GM23338 (cell line): ENCODE measurements at regions not wholly inside any gene's neighbourhood (a gene's known extent, or its start where the extent isn't known, plus 50 kb on each side); places are given as distances from the start of the nearest gene placed in this dataset.

ENCODE experiments used
- ATAC-seq: fragments of 200-7000 bp; cut with Tn5 transposase; 3 replicates; pipeline ENCODE4 v1.9.1; 2020
- DNase-seq: peaks from one replicate; pipeline ENCODE4 v3.0.0-alpha.2; 2015; ENCODE audit warnings: low spot score
- H2AFZ ChIP-seq: fragments of 200-600 bp; sonication (generic); 2 replicates; pipeline ENCODE4 v1.8.0; 2016; ENCODE audit warnings: antibody characterized with exemption, mild to moderate bottlenecking, moderate library complexity
- H3F3A ChIP-seq: fragments of 200-600 bp; sonication (generic); replicated peaks from 2 replicates; pipeline ENCODE4 v1.8.0; 2017; ENCODE audit warnings: antibody characterized with exemption, mixed run types, low read depth
- H3K27ac ChIP-seq: fragments of 200-600 bp; sonication (generic); 2 replicates; pipeline ENCODE4 v1.6.1; 2016; ENCODE audit warnings: low read depth
- H3K27me3 ChIP-seq: fragments of 200-600 bp; sonication (generic); 2 replicates; pipeline ENCODE4 v1.8.0; 2016; ENCODE audit warnings: mild to moderate bottlenecking, mixed run types, moderate library complexity; ENCODE audit not compliant: insufficient read depth
- H3K36me3 ChIP-seq: fragments of 200-600 bp; sonication (generic); 2 replicates; pipeline ENCODE4 v1.8.0; 2016; ENCODE audit warnings: mild to moderate bottlenecking; ENCODE audit not compliant: insufficient read depth
- H3K4me1 ChIP-seq: fragments of 200-600 bp; sonication (generic); 2 replicates; pipeline ENCODE4 v1.8.0; 2016; ENCODE audit warnings: mild to moderate bottlenecking, moderate library complexity; ENCODE audit not compliant: insufficient read depth
- H3K4me2 ChIP-seq: fragments of 200-600 bp; sonication (generic); 2 replicates; pipeline ENCODE4 v1.7.1; 2017; ENCODE audit warnings: mixed run types
- H3K4me3 ChIP-seq: fragments of 200-600 bp; sonication (generic); 2 replicates; pipeline ENCODE4 v1.6.1; 2016; ENCODE audit warnings: mixed run types
- H3K79me2 ChIP-seq: fragments of 200-600 bp; sonication (generic); replicated peaks from 2 replicates; pipeline ENCODE4 v1.8.0; 2017; ENCODE audit warnings: mild to moderate bottlenecking; ENCODE audit not compliant: insufficient read depth
- H3K9me2 ChIP-seq: fragments of 200-600 bp; sonication (generic); 2 replicates; pipeline ENCODE4 v1.8.0; 2017; ENCODE audit not compliant: insufficient read depth
- H4K20me1 ChIP-seq: fragments of 200-600 bp; sonication (generic); replicated peaks from 2 replicates; pipeline ENCODE4 v1.8.0; 2017; ENCODE audit warnings: mild to moderate bottlenecking; ENCODE audit not compliant: insufficient read depth
- H3K27ac Mint-ChIP-seq: 2 replicates; pipeline ENCODE4 v1.8.0; 2020; ENCODE audit warnings: inconsistent platforms, mild to moderate bottlenecking, moderate library complexity, mixed read lengths
- H3K27me3 Mint-ChIP-seq: 3 replicates; pipeline ENCODE4 v1.8.0; 2022; ENCODE audit warnings: low read depth, mild to moderate bottlenecking, moderate library complexity, mixed read lengths, inconsistent platforms; ENCODE audit not compliant: insufficient read depth, poor library complexity
- H3K36me3 Mint-ChIP-seq: 3 replicates; pipeline ENCODE4 v1.8.0; 2021; ENCODE audit warnings: low read depth, mild to moderate bottlenecking, inconsistent platforms, moderate library complexity, mixed read lengths
- H3K4me1 Mint-ChIP-seq: 3 replicates; pipeline ENCODE4 v1.8.0; 2020; ENCODE audit warnings: mild to moderate bottlenecking, inconsistent platforms, mixed read lengths
- H3K4me3 Mint-ChIP-seq: 3 replicates; pipeline ENCODE4 v1.8.0; 2021; ENCODE audit warnings: moderate library complexity, mild to moderate bottlenecking, inconsistent platforms, mixed read lengths
- H3K9me3 Mint-ChIP-seq: 3 replicates; pipeline ENCODE4 v1.8.0; 2020; ENCODE audit warnings: moderate library complexity, mild to moderate bottlenecking, inconsistent platforms, mixed read lengths
- EZH2 ChIP-seq: fragments of 200-600 bp; sonication (generic); IDR thresholded peaks from one replicate; pipeline ENCODE4 v1.8.0; 2017; ENCODE audit warnings: antibody characterized with exemption, mild to moderate bottlenecking, low read depth; ENCODE audit not compliant: unreplicated experiment
- EZH2phosphoT487 ChIP-seq: fragments of 200-600 bp; sonication (generic); IDR thresholded peaks from one replicate; pipeline ENCODE4 v1.8.1; 2018; ENCODE audit warnings: antibody characterized with exemption; ENCODE audit not compliant: unreplicated experiment
- STAT1 ChIP-seq: IDR thresholded peaks from one replicate; pipeline ENCODE4 v1.6.1; 2016; ENCODE audit warnings: antibody characterized with exemption; ENCODE audit not compliant: unreplicated experiment
- ZNF331 ChIP-seq: fragments of 250-450 bp; sonication (Bioruptor Pico); IDR thresholded peaks from 2 replicates; pipeline ENCODE4 v1.5.0; 2020; ENCODE audit warnings: low read depth, mild to moderate bottlenecking, moderate library complexity
- TF ChIP-seq, protein P1 (sequence below): IDR thresholded peaks from one replicate; pipeline ENCODE4 v1.6.1; 2018; ENCODE audit warnings: antibody characterized with exemption; ENCODE audit not compliant: unreplicated experiment
- TF ChIP-seq, protein P2 (sequence below), 2 experiments: fragments of 200-600 bp in 1 of 2; sonication (generic) in 1 of 2; conservative IDR thresholded peaks; 2 replicates each; pipeline versions ENCODE4 v1.5.1 to v1.6.1; 2016 to 2017; ENCODE audit warnings: antibody characterized with exemption in 2 of 2, low read depth in 2 of 2, mild to moderate bottlenecking in 2 of 2, moderate library complexity in 1 of 2

DNA sequence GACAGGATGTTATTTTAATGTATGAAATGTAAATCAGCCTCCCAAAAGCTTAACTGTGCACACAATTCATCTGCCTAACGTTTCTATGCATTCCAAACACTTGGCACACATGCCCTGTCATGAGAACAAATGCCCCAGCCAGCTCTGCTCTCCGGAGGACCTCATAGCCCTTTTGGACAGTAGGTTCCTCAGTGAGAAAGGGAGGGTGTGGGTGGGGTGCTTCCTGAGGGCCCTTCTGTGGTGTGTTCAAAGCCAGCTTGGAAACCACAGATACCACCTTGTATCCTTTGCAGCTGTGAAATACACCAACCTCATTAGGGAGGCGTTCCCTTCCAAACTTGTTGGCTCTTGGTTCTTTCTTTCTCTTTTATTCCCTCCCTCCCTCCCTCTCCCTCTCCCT lies 102.2 kb upstream of the ASB18 start:
- no peak for DNase-seq

DNA sequence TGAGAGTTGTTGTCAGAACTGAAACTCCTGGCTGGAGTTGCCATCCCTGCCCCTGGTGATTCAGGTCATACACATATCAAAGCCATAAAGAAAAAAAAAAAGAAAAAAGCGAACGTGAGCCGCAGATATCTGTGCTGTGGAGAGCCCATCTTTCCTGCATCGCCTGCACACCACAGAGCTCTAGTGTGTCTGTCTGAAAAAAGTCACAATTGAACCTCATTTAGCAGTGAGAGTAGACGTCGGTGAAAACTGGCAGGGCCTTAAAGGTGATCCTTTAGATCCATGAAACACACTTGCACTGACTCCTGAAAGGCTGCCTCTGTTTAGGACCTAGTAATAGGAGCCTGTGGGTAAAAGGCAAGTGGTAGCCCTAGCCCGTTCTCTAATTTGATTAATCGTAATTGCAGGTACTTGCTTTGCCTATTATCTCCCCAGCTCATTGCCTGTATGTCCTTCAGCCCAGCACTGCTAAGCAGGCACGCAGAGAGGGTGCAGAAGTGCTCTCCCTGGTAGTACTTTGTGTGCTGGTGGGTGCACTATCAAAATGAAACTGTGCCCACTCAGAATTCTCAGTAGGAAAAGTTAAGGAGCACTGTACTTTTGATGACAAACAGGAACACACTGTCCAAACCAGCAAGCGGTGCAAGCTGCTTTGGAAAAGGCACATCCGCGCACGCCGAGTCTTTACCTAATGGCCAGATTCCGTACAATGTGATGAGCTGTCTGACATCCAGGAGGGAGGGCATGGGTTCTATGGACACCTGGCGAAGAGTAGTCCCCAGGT lies 103.5 kb upstream of the ASB18 start:
- Histone ChIP-seq H3K4me1 (no peaks in the 10 kb centered on the region; the same call in 1 of the 2 replicates), H2AFZ (no peak overlapping the region), H3K9me2 (no peaks in the 10 kb centered on the region; the same call in 1 of the 2 replicates), H3K4me3 (no peak overlapping the region), H4K20me1 (no peaks in the 10 kb centered on the region), H3F3A (no peaks in the 10 kb centered on the region), H3K27me3 (no peaks in the 10 kb centered on the region), H3K79me2 (no peaks in the 10 kb centered on the region), H3K27ac (no peak overlapping the region), H3K36me3 (no peaks in the 10 kb centered on the region), H3K4me2 (no peak overlapping the region)
- DNase-seq, result no peak
- peaks cover 3% of the 10 kb centered on the region for H3K27me3 Mint-ChIP-seq
- no peak for TF ChIP-seq ZNF331
- TF ChIP-seq STAT1, result no peak
- TF ChIP-seq, protein P1, sequence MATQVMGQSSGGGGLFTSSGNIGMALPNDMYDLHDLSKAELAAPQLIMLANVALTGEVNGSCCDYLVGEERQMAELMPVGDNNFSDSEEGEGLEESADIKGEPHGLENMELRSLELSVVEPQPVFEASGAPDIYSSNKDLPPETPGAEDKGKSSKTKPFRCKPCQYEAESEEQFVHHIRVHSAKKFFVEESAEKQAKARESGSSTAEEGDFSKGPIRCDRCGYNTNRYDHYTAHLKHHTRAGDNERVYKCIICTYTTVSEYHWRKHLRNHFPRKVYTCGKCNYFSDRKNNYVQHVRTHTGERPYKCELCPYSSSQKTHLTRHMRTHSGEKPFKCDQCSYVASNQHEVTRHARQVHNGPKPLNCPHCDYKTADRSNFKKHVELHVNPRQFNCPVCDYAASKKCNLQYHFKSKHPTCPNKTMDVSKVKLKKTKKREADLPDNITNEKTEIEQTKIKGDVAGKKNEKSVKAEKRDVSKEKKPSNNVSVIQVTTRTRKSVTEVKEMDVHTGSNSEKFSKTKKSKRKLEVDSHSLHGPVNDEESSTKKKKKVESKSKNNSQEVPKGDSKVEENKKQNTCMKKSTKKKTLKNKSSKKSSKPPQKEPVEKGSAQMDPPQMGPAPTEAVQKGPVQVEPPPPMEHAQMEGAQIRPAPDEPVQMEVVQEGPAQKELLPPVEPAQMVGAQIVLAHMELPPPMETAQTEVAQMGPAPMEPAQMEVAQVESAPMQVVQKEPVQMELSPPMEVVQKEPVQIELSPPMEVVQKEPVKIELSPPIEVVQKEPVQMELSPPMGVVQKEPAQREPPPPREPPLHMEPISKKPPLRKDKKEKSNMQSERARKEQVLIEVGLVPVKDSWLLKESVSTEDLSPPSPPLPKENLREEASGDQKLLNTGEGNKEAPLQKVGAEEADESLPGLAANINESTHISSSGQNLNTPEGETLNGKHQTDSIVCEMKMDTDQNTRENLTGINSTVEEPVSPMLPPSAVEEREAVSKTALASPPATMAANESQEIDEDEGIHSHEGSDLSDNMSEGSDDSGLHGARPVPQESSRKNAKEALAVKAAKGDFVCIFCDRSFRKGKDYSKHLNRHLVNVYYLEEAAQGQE, result no peak
- no peak for TF ChIP-seq EZH2phosphoT487
- no peak overlapping the region for H3K4me3 Mint-ChIP-seq
- H3K27ac Mint-ChIP-seq, result no peak overlapping the region
- no peaks in the 10 kb centered on the region for H3K36me3 Mint-ChIP-seq
- no peak for ATAC-seq
- peaks cover 10% of the 10 kb centered on the region; the same call in 2 of the 3 replicates for H3K4me1 Mint-ChIP-seq
- no peaks in the 10 kb centered on the region; the same call in 2 of the 3 replicates for H3K9me3 Mint-ChIP-seq

More for the DNA sequence above, 102.2 kb upstream of the ASB18 start:
- Histone ChIP-seq H3K27me3 (no peaks in the 10 kb centered on the region), H2AFZ (no peak overlapping the region), H3K36me3 (no peaks in the 10 kb centered on the region), H4K20me1 (no peaks in the 10 kb centered on the region), H3K4me2 (no peak overlapping the region), H3K4me1 (no peaks in the 10 kb centered on the region; the same call in 1 of the 2 replicates), H3K4me3 (no peak overlapping the region), H3F3A (no peaks in the 10 kb centered on the region), H3K9me2 (no peaks in the 10 kb centered on the region; the same call in 1 of the 2 replicates), H3K79me2 (no peaks in the 10 kb centered on the region), H3K27ac (no peak overlapping the region)
- H3K36me3 Mint-ChIP-seq, result no peaks in the 10 kb centered on the region
- H3K4me1 Mint-ChIP-seq, result peaks cover 10% of the 10 kb centered on the region; the same call in 2 of the 3 replicates
- H3K9me3 Mint-ChIP-seq, result no peaks in the 10 kb centered on the region; the same call in 2 of the 3 replicates
- H3K4me3 Mint-ChIP-seq, result no peak overlapping the region
- no peak for TF ChIP-seq EZH2
- TF ChIP-seq, protein P2, sequence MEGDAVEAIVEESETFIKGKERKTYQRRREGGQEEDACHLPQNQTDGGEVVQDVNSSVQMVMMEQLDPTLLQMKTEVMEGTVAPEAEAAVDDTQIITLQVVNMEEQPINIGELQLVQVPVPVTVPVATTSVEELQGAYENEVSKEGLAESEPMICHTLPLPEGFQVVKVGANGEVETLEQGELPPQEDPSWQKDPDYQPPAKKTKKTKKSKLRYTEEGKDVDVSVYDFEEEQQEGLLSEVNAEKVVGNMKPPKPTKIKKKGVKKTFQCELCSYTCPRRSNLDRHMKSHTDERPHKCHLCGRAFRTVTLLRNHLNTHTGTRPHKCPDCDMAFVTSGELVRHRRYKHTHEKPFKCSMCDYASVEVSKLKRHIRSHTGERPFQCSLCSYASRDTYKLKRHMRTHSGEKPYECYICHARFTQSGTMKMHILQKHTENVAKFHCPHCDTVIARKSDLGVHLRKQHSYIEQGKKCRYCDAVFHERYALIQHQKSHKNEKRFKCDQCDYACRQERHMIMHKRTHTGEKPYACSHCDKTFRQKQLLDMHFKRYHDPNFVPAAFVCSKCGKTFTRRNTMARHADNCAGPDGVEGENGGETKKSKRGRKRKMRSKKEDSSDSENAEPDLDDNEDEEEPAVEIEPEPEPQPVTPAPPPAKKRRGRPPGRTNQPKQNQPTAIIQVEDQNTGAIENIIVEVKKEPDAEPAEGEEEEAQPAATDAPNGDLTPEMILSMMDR (conservative IDR thresholded peaks at IDR 0.05; ENCODE audit: low read depth in 2 of 2), result no peak
- no peak overlapping the region for H3K27ac Mint-ChIP-seq
- H3K27me3 Mint-ChIP-seq, result peaks cover 3% of the 10 kb centered on the region
- no peak for ATAC-seq
